Heart right ventricle (tissue), 16 donors: ENCODE measurements at regions not wholly inside any gene's neighbourhood (a gene's known extent, or its start where the extent isn't known, plus 50 kb on each side); places are given as distances from the start of the nearest gene placed in this dataset.

Source experiments
- ATAC-seq, 8 donors: fragments of 200-7000 bp; cut with Tn5 transposase; one replicate each; pipeline ENCODE4 v1.9.1; 2020; ENCODE audit warnings: mild to moderate bottlenecking in 8 of 8, moderate library complexity in 8 of 8, moderate number of reproducible peaks in 1 of 8
- DNase-seq, 2 donors: peaks; one replicate each; pipeline ENCODE4 v3.0.0-alpha.2; 2020
- H3K27ac ChIP-seq, 10 donors: fragments of 200-600 bp; sonication (generic) in 2 of 10; one replicate each; pipeline versions ENCODE4 v1.5.0 to v1.8.0; 2020 to 2022; ENCODE audit warnings: mild to moderate bottlenecking in 3 of 10
- H3K27me3 ChIP-seq, 7 donors: fragments of 200-600 bp; one replicate each; pipeline ENCODE4 v1.8.0; 2021 to 2022; ENCODE audit warnings: mild to moderate bottlenecking in 2 of 7
- H3K36me3 ChIP-seq, 9 donors: fragments of 200-600 bp; sonication (generic) in 1 of 9; one replicate each; pipeline versions ENCODE4 v1.5.0 to v1.8.0; 2020 to 2022; ENCODE audit warnings: mild to moderate bottlenecking in 2 of 9
- H3K4me1 ChIP-seq, 9 donors: fragments of 200-600 bp; sonication (generic) in 1 of 9; one replicate each; pipeline versions ENCODE4 v1.5.0 to v1.8.0; 2020 to 2022; ENCODE audit warnings: mild to moderate bottlenecking in 4 of 9
- H3K4me3 ChIP-seq, 10 donors: fragments of 200-600 bp; sonication (generic) in 2 of 10; one replicate each; pipeline versions ENCODE4 v1.5.0 to v1.8.0; 2020 to 2022; ENCODE audit warnings: mild to moderate bottlenecking in 7 of 10, moderate library complexity in 2 of 10
- H3K9me3 ChIP-seq, 11 donors: fragments of 200-600 bp in 10 of 11; sonication (generic) in 2 of 11; one replicate each; pipeline versions ENCODE4 v1.5.0 to v1.8.0; 2013 to 2022; ENCODE audit warnings: mild to moderate bottlenecking in 2 of 11, control low read depth in 1 of 11, moderate library complexity in 1 of 11
- WGBS, 2 donors: extraction: QIAGEN DNeasy Blood & Tissue Kit; methylation state at CpG; one replicate each; pipeline ENCODE4 v1.1.7; 2013; ENCODE audit warnings: inconsistent platforms in 1 of 2; 5-methylcytosine and 5-hydroxymethylcytosine counted together
- intact Hi-C, 10 donors: fragments of 100-400 bp; cut with DNase I; formaldehyde crosslinking; loops; one replicate each; pipeline versions ENCODE4 v1.11.1 to v1.14.2; 2022
- TF ChIP-seq, protein P1 (sequence below), 9 donors: fragments of 200-600 bp; sonication (generic) in 2 of 9; IDR thresholded peaks; one replicate each; pipeline versions ENCODE4 v1.5.0 to v1.8.0; 2021 to 2022; ENCODE audit warnings: antibody characterized with exemption in 9 of 9, mild to moderate bottlenecking in 5 of 9, moderate library complexity in 1 of 9
- donor health status: Arrhythmogenic right ventricular cardiomyopathy.
- donor health status: ischemic (EF 13 %, LVEDD 7.1; RV severe dilation, severe dysfunction).
- donor health status: healthy with polysubstance abuse.
- donor health status: DM: no; HTN: yes; CAD: no.
- donor health status: DM: no; HTN: no; CAD: no.
- donor health status: ischemic (EF 25% LVEDD 6.9; RV normal size, moderate dysfunction).
- donor health status: ischemic (EF 25% LVEDD 5.7; RV mildly dilated, moderate dysfunction).
- donor health status: healthy.
- donor health status: DM: yes; HTN: yes; CAD: no.
- donor health status: Ischemic cardiomyopathy.
- donor health status: ischemic (EF 35%, LVEDD 5.7; RV mildly dilated, moderate dysfunction).
- donor health status: nonischemic (EF 11% LVEDD 7.7; RV severe dilation, severe dysfunction).
- donor health status: DM: yes; HTN: yes; CAD: no.
- donor health status: PGD.
- donor health status: ischemic (EF 29% LVEDD 5.4; RV normal size, mild dysfunction).
- donor health status: nonischemic (EF 23%, LVEDD 6.1; RV moderate dilation, normal function).

DNA sequence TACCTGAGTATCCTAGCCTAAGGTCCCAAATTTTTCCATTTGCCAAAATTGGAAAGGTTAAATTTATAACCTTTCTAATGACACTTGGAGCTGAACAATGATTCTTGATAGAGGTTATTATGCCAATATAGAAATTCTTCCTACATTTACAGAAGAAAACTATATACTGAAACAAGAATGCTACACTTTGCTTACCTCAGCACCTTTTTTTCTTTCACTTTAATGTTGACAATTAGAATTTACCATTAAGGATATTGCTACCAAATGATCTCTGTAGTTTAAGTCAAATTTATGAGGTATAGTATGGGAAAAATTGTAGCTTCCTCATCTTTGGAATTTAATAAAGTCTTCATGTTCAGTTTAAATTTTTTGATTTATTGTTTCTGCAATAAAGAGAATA, 577.0 kb downstream of the NR4A2 start:
- DNase-seq (no peak), ATAC-seq (no peak)
- Histone ChIP-seq H3K4me3 (no peak overlapping the region), H3K27ac (no peak overlapping the region), H3K27me3 (no peaks in the 10 kb centered on the region), H3K36me3 (no peaks in the 10 kb centered on the region), H3K9me3 (peaks cover 0 to 12% (median 5%) of the 10 kb centered on the region in 11 donors), H3K4me1 (no peaks in the 10 kb centered on the region)
- intact Hi-C loops = no loop called here
- TF ChIP-seq, protein P1, sequence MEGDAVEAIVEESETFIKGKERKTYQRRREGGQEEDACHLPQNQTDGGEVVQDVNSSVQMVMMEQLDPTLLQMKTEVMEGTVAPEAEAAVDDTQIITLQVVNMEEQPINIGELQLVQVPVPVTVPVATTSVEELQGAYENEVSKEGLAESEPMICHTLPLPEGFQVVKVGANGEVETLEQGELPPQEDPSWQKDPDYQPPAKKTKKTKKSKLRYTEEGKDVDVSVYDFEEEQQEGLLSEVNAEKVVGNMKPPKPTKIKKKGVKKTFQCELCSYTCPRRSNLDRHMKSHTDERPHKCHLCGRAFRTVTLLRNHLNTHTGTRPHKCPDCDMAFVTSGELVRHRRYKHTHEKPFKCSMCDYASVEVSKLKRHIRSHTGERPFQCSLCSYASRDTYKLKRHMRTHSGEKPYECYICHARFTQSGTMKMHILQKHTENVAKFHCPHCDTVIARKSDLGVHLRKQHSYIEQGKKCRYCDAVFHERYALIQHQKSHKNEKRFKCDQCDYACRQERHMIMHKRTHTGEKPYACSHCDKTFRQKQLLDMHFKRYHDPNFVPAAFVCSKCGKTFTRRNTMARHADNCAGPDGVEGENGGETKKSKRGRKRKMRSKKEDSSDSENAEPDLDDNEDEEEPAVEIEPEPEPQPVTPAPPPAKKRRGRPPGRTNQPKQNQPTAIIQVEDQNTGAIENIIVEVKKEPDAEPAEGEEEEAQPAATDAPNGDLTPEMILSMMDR (IDR thresholded peaks at IDR 0.05) = no peak

DNA sequence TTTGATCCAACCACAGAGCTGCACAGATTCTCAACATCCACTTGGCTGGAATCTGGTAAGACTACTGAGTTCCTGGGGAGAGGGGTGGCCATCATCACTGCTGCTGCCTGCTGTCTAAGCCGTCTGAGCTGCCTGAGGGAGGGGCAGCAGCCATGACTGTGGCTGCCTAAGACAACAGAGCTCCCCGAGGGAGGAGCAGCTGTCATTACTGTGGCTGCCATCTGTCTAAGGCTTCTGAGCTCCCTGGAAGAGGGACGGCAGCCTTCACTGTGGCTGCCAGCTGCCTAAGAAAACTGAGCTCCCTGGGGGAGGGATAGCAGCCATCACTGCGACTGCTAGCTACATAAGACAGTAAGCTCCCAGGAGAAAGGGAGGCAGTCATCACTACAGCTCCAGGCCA, 584.4 kb downstream of the NR4A2 start:
- Histone ChIP-seq H3K4me1 (no peaks in the 10 kb centered on the region), H3K36me3 (no peaks in the 10 kb centered on the region), H3K4me3 (no peak overlapping the region), H3K27me3 (no peaks in the 10 kb centered on the region), H3K27ac (no peak overlapping the region), H3K9me3 (peaks cover 0 to 7% (median 0%) of the 10 kb centered on the region in 11 donors)
- intact Hi-C loops = no loop called here
- no peak for ATAC-seq
- 39% methylated on average over 4 of the region's 4 CpGs for WGBS, 2 donors
- DNase-seq = no peak
- TF ChIP-seq, protein P1 (IDR thresholded peaks at IDR 0.05) = no peak

DNA sequence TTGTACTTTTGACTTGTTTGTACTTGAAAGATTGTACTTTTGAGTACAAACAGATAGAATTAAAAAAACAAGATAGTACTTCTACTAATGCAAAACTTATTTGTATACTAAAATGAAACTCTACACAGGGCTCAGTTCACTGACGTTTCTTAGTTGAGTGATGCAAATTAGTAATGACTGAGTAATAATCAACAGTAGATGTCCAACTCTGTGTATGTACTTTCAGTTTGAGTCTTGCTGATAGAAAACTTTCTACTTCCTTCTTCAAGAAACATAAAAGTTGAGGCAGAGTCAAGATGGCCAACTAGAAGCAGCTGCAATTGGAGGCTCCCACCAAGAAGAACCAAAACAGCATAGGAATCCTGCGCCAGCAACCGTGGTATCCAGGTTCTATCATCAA, 585.0 kb downstream of the NR4A2 start:
- DNase-seq (no peak), ATAC-seq (no peak)
- Histone ChIP-seq H3K27me3 (no peaks in the 10 kb centered on the region), H3K36me3 (no peaks in the 10 kb centered on the region), H3K27ac (no peak overlapping the region), H3K9me3 (peaks cover 0 to 7% (median 0%) of the 10 kb centered on the region in 11 donors), H3K4me1 (no peaks in the 10 kb centered on the region), H3K4me3 (no peak overlapping the region)
- TF ChIP-seq, protein P1 (IDR thresholded peaks at IDR 0.05) = no peak
- intact Hi-C loops = no loop called here
- WGBS, 2 donors = 75 to 87% methylated on average over 3 of the region's 3 CpGs

DNA sequence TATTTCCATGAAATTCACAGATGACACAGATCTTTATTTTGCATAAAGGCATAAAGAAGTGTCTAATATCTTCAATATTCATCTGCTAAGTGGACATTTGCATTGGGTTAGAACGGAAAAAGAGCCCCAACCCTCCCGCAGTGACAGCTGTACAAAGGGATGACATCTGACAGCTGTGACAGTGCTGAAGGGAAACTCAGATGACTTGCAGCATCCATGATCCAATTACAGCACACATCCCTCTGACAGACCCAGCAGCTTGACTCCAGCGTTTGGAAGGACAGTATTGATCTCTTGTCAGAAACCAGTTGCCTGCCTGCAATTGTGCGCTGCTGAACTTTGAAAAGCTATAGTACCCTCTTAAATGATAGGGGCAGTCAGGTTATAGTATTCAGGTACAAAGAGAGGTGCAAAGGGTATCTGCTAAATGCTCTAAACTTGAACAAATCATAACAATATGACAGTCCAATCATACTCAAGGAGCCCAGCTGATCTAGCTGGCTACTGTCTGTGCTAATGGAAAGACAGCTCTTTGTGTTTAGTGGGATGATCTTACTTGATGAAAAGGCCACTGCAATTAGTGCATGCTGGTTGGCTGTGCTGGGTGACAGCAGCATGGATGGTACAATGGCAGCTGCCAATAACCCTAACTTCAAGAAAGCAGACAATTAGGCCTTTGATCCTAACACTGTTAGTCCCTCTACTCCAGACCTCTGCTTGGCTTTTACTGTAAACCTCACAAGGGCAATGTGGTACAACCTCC, 599.2 kb downstream of the NR4A2 start:
- H3K4me3 ChIP-seq = no peak overlapping the region
- DNase-seq = no peak
- TF ChIP-seq, protein P1 (IDR thresholded peaks at IDR 0.05) = no peak
- intact Hi-C loops = no loop called here
- 34 to 45% methylated on average over 4 of the region's 4 CpGs for WGBS, 2 donors
- H3K27me3 ChIP-seq = no peaks in the 10 kb centered on the region
- ATAC-seq = no peak
- no peak overlapping the region for H3K27ac ChIP-seq
- H3K9me3 ChIP-seq = no peaks in the 10 kb centered on the region
- no peaks in the 10 kb centered on the region for H3K4me1 ChIP-seq
- no peaks in the 10 kb centered on the region for H3K36me3 ChIP-seq
